ENCODE measurements at regions not wholly inside any gene's neighbourhood (a gene's known extent, or its start where the extent isn't known, plus 50 kb on each side); places are given as distances from the start of the nearest gene placed in this dataset.

GRCh38 chr11:71055925-71056324, 196.5 kb downstream of the SHANK2 start:
- TF ChIP-seq NANOG (IDR thresholded peaks at IDR 0.05; ENCODE audit: borderline replicate concordance) (no peak), CTCF (conservative IDR thresholded peaks at IDR 0.05; ENCODE audit: low read depth in 2 of 2) (no peak), REST (IDR thresholded peaks at IDR 0.05; ENCODE audit: unreplicated experiment) (no peak), JUNB (IDR thresholded peaks at IDR 0.05; ENCODE audit: unreplicated experiment) (no peak), EZH2 (IDR thresholded peaks at IDR 0.05; ENCODE audit: low read depth, unreplicated experiment) (no peak), CREB1 (CRISPR knock-in tag; IDR thresholded peaks at IDR 0.05; ENCODE audit: low read depth) (no peak)
